TTC549 (cell line): ENCODE measurements at regions not wholly inside any gene's neighbourhood (a gene's known extent, or its start where the extent isn't known, plus 50 kb on each side); places are given as distances from the start of the nearest gene placed in this dataset.

ENCODE experiments used
- FAIRE-seq: peaks from 2 replicates; lab custom pipeline; 2012; peaks lifted over from hg19 to GRCh38; lab: Jason Lieb, UNC

GRCh38 chr5:90191352-90192045 lies 218.1 kb downstream of the CETN3 start:
- FAIRE-seq = no peak

GRCh38 chr5:90185897-90186468 lies 223.6 kb downstream of the CETN3 start:
- FAIRE-seq = no peak

GRCh38 chr5:90184764-90185163 lies 224.8 kb downstream of the CETN3 start:
- no peak for FAIRE-seq

GRCh38 chr5:90182726-90183125 lies 226.8 kb downstream of the CETN3 start:
- FAIRE-seq = no peak

- FAIRE-seq = no peak
These were observed 235.3 kb downstream of the CETN3 start for GRCh38 chr5:90174236-90174635.

- FAIRE-seq = no peak
These were observed 236.1 kb downstream of the CETN3 start for GRCh38 chr5:90173299-90174030.

- no peak for FAIRE-seq
These were observed 238.1 kb downstream of the CETN3 start for GRCh38 chr5:90171466-90171865.

GRCh38 chr5:90170261-90170660 lies 239.3 kb downstream of the CETN3 start:
- no peak for FAIRE-seq

GRCh38 chr5:90169078-90169477 lies 240.5 kb downstream of the CETN3 start:
- no peak for FAIRE-seq

GRCh38 chr5:90168399-90168798 lies 241.2 kb downstream of the CETN3 start:
- no peak for FAIRE-seq

- no peak for FAIRE-seq
These were observed 242.7 kb downstream of the CETN3 start for GRCh38 chr5:90166816-90167215.

GRCh38 chr5:90162324-90162723 lies 247.2 kb downstream of the CETN3 start:
- no peak for FAIRE-seq

- FAIRE-seq = no peak
These were observed 248.1 kb downstream of the CETN3 start for GRCh38 chr5:90161414-90161813.

GRCh38 chr5:90158131-90158530 lies 251.4 kb downstream of the CETN3 start:
- FAIRE-seq = no peak

- no peak for FAIRE-seq
These were observed 256.5 kb downstream of the CETN3 start for GRCh38 chr5:90153031-90153430.

GRCh38 chr5:90144625-90145327 lies 264.8 kb downstream of the CETN3 start:
- FAIRE-seq = no peak

GRCh38 chr5:90142541-90142940 lies 267.0 kb downstream of the CETN3 start:
- no peak for FAIRE-seq

GRCh38 chr5:90141984-90142383 lies 267.6 kb downstream of the CETN3 start:
- no peak for FAIRE-seq

- no peak for FAIRE-seq
These were observed 272.5 kb downstream of the CETN3 start for GRCh38 chr5:90136952-90137528.

- no peak for FAIRE-seq
These were observed 273.7 kb downstream of the CETN3 start for GRCh38 chr5:90135779-90136378.

GRCh38 chr5:90134892-90135291 lies 274.7 kb downstream of the CETN3 start:
- FAIRE-seq = no peak

GRCh38 chr5:90134381-90134780 lies 275.2 kb downstream of the CETN3 start:
- no peak for FAIRE-seq
